ENCODE measurements at regions not wholly inside any gene's neighbourhood (a gene's known extent, or its start where the extent isn't known, plus 50 kb on each side); places are given as distances from the start of the nearest gene placed in this dataset.

DNA sequence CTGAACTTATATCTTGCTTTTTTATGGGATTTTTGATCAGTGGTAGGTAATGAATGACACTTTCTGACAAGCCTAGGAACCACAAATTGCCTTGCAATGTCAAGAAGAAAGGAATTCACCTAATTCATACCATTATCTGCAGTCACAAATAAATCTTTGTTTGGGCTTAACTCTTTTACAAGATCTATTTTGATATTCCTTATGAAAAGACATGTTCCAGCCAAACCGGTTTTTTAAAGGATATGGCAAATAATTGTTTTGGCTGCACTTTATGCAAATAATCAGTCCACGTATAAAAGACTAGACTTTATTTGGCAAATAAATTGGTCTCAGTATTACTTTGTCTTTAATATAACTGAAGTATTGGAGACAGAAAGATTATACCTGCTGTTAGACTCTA lies 771.7 kb upstream of the ADGRB3 start:
- ChIA-PET CTCF (no interaction called here), POLR2A (ENCODE audit: low non-redundant PET) (no interaction called here)
- no peaks in the 10 kb centered on the region for H3K4me1 ChIP-seq (ENCODE audit: insufficient read depth, low read length, poor library complexity, severe bottlenecking)
- BruUV-seq (replicated peaks) = no TSS peak
- no peaks in the 10 kb centered on the region for H3K9me3 ChIP-seq (ENCODE audit: low read depth, low read length, poor library complexity, severe bottlenecking)
- no peaks in the 10 kb centered on the region for H3K27me3 ChIP-seq (replicated peaks; ENCODE audit: insufficient read depth, low read depth, low read length, poor library complexity)
- intact Hi-C loops (cut with micrococcal nuclease; ENCODE audit: unreplicated experiment) = no loop called here
- TF ChIP-seq, protein P1, sequence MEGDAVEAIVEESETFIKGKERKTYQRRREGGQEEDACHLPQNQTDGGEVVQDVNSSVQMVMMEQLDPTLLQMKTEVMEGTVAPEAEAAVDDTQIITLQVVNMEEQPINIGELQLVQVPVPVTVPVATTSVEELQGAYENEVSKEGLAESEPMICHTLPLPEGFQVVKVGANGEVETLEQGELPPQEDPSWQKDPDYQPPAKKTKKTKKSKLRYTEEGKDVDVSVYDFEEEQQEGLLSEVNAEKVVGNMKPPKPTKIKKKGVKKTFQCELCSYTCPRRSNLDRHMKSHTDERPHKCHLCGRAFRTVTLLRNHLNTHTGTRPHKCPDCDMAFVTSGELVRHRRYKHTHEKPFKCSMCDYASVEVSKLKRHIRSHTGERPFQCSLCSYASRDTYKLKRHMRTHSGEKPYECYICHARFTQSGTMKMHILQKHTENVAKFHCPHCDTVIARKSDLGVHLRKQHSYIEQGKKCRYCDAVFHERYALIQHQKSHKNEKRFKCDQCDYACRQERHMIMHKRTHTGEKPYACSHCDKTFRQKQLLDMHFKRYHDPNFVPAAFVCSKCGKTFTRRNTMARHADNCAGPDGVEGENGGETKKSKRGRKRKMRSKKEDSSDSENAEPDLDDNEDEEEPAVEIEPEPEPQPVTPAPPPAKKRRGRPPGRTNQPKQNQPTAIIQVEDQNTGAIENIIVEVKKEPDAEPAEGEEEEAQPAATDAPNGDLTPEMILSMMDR (conservative IDR thresholded peaks at IDR 0.05; ENCODE audit: low read depth, low read length) = no peak
- no peak for TF ChIP-seq EZH2 (IDR thresholded peaks at IDR 0.05; ENCODE audit: borderline replicate concordance, low read depth, low read length, poor library complexity, severe bottlenecking)
- no peak overlapping the region for H3K4me3 ChIP-seq (ENCODE audit: low read depth, low read length, poor library complexity, severe bottlenecking)
- H3K27ac ChIP-seq (ENCODE audit: low read depth, low read length, poor library complexity, severe bottlenecking) = no peak overlapping the region
- no peak for DNase-seq (ENCODE audit: low spot score)
- no peaks in the 10 kb centered on the region for H3K36me3 ChIP-seq (ENCODE audit: insufficient read depth, low read length, poor library complexity, severe bottlenecking)

GRCh38 chr6:67854098-67854497 lies 781.0 kb upstream of the ADGRB3 start:
- CTCF ChIA-PET = no interaction called here
- no peak for DNase-seq (ENCODE audit: low spot score)
- Histone ChIP-seq H3K27ac (ENCODE audit: low read depth, low read length, poor library complexity, severe bottlenecking) (no peak overlapping the region), H3K4me3 (ENCODE audit: low read depth, low read length, poor library complexity, severe bottlenecking) (no peak overlapping the region), H3K4me1 (ENCODE audit: insufficient read depth, low read length, poor library complexity, severe bottlenecking) (no peaks in the 10 kb centered on the region), H3K27me3 (replicated peaks; ENCODE audit: insufficient read depth, low read depth, low read length, poor library complexity) (no peaks in the 10 kb centered on the region), H3K9me3 (ENCODE audit: low read depth, low read length, poor library complexity, severe bottlenecking) (no peaks in the 10 kb centered on the region), H3K36me3 (ENCODE audit: insufficient read depth, low read length, poor library complexity, severe bottlenecking) (no peaks in the 10 kb centered on the region)
- intact Hi-C loops (cut with micrococcal nuclease; ENCODE audit: unreplicated experiment) = no loop called here
- POLR2A ChIA-PET (ENCODE audit: low non-redundant PET) = no interaction called here
- BruUV-seq (replicated peaks) = no TSS peak
- TF ChIP-seq, protein P1 (conservative IDR thresholded peaks at IDR 0.05; ENCODE audit: low read depth, low read length) = no peak
- no peak for TF ChIP-seq EZH2 (IDR thresholded peaks at IDR 0.05; ENCODE audit: borderline replicate concordance, low read depth, low read length, poor library complexity, severe bottlenecking)

GRCh38 chr6:67839818-67840217 lies 795.3 kb upstream of the ADGRB3 start:
- ChIA-PET CTCF (no interaction called here), POLR2A (ENCODE audit: low non-redundant PET) (no interaction called here)
- Histone ChIP-seq H3K27ac (ENCODE audit: low read depth, low read length, poor library complexity, severe bottlenecking) (no peak overlapping the region), H3K9me3 (ENCODE audit: low read depth, low read length, poor library complexity, severe bottlenecking) (no peaks in the 10 kb centered on the region), H3K4me1 (ENCODE audit: insufficient read depth, low read length, poor library complexity, severe bottlenecking) (no peaks in the 10 kb centered on the region), H3K27me3 (replicated peaks; ENCODE audit: insufficient read depth, low read depth, low read length, poor library complexity) (no peaks in the 10 kb centered on the region), H3K4me3 (ENCODE audit: low read depth, low read length, poor library complexity, severe bottlenecking) (no peak overlapping the region), H3K36me3 (ENCODE audit: insufficient read depth, low read length, poor library complexity, severe bottlenecking) (no peaks in the 10 kb centered on the region)
- intact Hi-C loops (cut with micrococcal nuclease; ENCODE audit: unreplicated experiment) = no loop called here
- TF ChIP-seq EZH2 (IDR thresholded peaks at IDR 0.05; ENCODE audit: borderline replicate concordance, low read depth, low read length, poor library complexity, severe bottlenecking) = no peak
- TF ChIP-seq, protein P1 (conservative IDR thresholded peaks at IDR 0.05; ENCODE audit: low read depth, low read length) = no peak
- DNase-seq (ENCODE audit: low spot score) = no peak
- no TSS peak for BruUV-seq (replicated peaks)

Data from A673 (cell line).